ENCODE measurements at regions not wholly inside any gene's neighbourhood (a gene's known extent, or its start where the extent isn't known, plus 50 kb on each side); places are given as distances from the start of the nearest gene placed in this dataset.

DNA sequence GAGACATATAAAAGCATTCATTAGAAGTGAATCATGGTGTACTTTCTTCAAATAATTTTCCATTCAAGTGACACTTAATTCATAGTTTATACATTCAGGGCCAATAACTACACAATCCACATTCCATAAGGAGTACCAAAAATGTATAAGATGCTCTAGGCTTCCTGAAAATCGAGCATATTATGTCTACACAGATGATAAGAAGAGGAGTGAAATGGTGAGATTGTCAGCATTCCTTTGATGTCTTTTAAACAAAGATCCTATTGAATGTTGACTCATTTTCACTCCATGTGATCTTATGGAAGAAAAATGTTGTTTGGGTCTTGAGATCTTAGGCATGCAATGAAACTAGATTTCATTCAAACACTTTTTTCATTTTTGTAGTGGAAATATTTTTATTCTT, 843.2 kb downstream of the KCNA4 start:
- no peak overlapping the region for H3K4me3 ChIP-seq (replicated peaks; ENCODE audit: low read depth, low read length)
- TF ChIP-seq, protein P1, sequence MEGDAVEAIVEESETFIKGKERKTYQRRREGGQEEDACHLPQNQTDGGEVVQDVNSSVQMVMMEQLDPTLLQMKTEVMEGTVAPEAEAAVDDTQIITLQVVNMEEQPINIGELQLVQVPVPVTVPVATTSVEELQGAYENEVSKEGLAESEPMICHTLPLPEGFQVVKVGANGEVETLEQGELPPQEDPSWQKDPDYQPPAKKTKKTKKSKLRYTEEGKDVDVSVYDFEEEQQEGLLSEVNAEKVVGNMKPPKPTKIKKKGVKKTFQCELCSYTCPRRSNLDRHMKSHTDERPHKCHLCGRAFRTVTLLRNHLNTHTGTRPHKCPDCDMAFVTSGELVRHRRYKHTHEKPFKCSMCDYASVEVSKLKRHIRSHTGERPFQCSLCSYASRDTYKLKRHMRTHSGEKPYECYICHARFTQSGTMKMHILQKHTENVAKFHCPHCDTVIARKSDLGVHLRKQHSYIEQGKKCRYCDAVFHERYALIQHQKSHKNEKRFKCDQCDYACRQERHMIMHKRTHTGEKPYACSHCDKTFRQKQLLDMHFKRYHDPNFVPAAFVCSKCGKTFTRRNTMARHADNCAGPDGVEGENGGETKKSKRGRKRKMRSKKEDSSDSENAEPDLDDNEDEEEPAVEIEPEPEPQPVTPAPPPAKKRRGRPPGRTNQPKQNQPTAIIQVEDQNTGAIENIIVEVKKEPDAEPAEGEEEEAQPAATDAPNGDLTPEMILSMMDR (IDR thresholded peaks at IDR 0.05; ENCODE audit: low read depth, low read length, missing control alignments), result no peak
- peak; percentile 5 for DNase-seq (ENCODE audit: extremely low read depth, low read depth)

DNA sequence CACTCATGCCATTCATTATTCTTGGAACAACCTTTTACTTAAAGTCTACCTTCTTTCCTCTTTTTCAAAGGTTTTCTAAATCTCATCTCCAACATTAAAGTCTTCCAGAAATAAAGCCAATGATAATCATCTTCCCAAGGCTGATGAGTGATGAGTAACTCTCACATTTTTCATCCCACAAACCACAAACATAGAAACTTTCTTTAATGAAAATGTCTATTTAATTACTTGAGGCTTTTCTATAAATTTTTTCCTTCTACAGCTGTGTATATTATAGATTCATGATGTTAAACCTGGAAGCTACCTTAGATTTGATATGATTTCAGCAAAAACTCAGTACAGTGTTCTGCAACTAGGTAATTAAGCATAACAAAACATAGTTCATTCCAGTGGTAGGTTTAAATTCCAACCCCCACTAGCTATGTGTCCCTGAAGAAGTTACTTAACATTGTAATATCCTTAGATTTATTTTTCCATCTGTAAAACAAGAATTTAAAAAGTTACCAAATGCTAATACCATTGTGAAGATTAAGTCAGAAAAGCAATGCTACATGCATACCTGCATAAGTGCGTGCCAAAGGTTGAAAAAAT, 845.4 kb downstream of the KCNA4 start:
- TF ChIP-seq, protein P1 (IDR thresholded peaks at IDR 0.05; ENCODE audit: low read depth, low read length, missing control alignments), result no peak
- no peak overlapping the region for H3K4me3 ChIP-seq (replicated peaks; ENCODE audit: low read depth, low read length)
- DNase-seq (ENCODE audit: extremely low read depth, low read depth), result no peak

DNA sequence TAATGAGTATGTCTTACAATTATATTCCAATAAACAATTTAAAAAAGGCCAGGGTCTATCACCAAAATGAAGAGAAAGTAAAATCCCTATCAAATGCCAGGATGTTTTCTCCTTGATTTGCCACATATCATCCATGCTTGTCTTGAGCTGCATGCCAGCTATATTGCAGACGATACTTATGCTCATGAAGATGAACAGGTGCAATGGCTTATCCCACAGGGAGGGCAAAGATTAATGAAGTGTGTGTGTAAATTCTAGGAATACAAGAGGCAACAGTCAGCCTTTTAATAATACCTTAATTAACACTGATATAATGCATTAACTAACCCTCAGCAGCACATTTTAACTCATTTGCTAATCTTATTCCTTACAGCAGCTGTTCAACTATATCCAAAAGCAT, 850.5 kb downstream of the KCNA4 start:
- DNase-seq (ENCODE audit: extremely low read depth, low read depth), result no peak
- no peak overlapping the region for H3K4me3 ChIP-seq (replicated peaks; ENCODE audit: low read depth, low read length)
- TF ChIP-seq, protein P1 (IDR thresholded peaks at IDR 0.05; ENCODE audit: low read depth, low read length, missing control alignments), result no peak

DNA sequence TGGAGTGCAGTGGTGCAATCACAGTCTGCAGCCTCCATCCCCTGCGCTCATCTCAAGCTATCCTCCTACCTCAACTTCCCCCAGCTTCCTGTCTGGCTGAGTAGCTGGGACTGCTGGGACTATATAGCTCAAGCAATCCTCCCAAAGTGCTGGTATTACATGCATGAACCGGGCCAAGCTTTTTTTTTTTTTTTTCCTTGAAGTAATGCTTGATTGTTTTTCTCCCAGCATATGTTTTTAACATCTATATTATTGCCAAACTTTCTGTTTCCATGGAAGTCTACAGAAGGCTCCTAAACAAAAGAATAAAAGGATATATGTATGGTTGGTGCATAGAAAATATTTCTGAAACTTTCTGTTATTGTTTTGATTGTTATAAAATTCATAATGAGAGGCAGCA, 853.6 kb downstream of the KCNA4 start:
- H3K4me3 ChIP-seq (replicated peaks; ENCODE audit: low read depth, low read length), result no peak overlapping the region
- DNase-seq (ENCODE audit: extremely low read depth, low read depth), result no peak
- TF ChIP-seq, protein P1 (IDR thresholded peaks at IDR 0.05; ENCODE audit: low read depth, low read length, missing control alignments), result no peak

DNA sequence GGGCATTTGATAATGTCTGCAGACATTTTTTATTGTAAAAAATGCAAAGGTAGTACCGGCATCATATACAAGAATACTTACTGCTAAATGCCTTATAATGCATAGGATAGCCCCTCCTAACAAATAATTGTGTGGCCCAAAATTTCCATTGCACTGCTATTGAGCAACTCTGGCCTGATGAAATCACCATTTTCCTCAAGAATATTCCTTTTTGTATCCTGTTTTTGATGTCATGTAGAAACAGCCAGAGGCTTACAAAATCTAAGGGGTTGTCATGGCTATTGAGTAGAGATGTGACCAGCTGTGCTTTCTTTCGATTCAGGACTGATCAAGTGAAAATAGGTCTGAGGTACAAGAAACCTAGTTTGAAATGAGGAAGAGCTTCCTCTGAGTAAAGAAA, 854.3 kb downstream of the KCNA4 start:
- H3K4me3 ChIP-seq (replicated peaks; ENCODE audit: low read depth, low read length), result no peak overlapping the region
- TF ChIP-seq, protein P1 (IDR thresholded peaks at IDR 0.05; ENCODE audit: low read depth, low read length, missing control alignments), result no peak
- DNase-seq (ENCODE audit: extremely low read depth, low read depth), result no peak

DNA sequence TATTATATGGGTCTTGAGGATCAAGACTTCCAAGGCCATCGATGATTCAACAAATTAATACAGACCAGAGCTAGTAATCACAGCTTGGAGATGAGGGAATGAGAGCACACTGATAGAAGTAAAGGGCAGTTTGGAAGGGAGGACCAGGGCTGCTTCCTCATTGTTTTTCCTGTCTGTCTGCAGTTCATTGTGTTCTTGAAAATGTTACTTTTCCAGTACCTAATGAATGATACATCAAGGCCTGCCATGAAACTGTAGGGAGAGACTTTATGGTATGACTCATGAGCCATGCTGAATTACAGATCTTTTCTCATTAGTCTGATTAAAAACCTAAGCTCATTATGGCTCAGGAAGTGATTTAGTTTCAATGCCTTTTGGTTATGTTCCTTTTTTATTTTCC, 855.6 kb downstream of the KCNA4 start:
- TF ChIP-seq, protein P1 (IDR thresholded peaks at IDR 0.05; ENCODE audit: low read depth, low read length, missing control alignments), result no peak
- H3K4me3 ChIP-seq (replicated peaks; ENCODE audit: low read depth, low read length), result no peak overlapping the region
- DNase-seq (ENCODE audit: extremely low read depth, low read depth), result peak; percentile 4
